Caco-2 (cell line): ENCODE measurements at regions not wholly inside any gene's neighbourhood (a gene's known extent, or its start where the extent isn't known, plus 50 kb on each side); places are given as distances from the start of the nearest gene placed in this dataset.

Experiments
- BruUV-seq: library from RNA; stranded (reverse); fragments of 400-500 nt; replicated peaks from 2 replicates; lab custom pipeline; 2021; lab: Mats Ljungman, UMichigan
- CTCF ChIA-PET: fragments of 300-600 bp; sonication (Branson Sonifier 250); formaldehyde crosslinking; loops from one replicate; lab custom pipeline; 2022; ENCODE audit warnings: antibody characterized with exemption; lab: Charles Lee
- POLR2A ChIA-PET: fragments of 300-600 bp; sonication (Branson Sonifier 250); formaldehyde crosslinking; loops from one replicate; lab custom pipeline; 2022; ENCODE audit warnings: antibody characterized with exemption; lab: Charles Lee
- DNase-seq, 2 experiments: peaks; one replicate each; pipeline versions ENCODE4 v3.0.0 to v3.0.0-alpha.2; 2020 to 2022
- H3K27me3 ChIP-seq: replicated peaks from 2 replicates; pipeline ENCODE4 v1.6.0; 2011; ENCODE audit warnings: low read length; ENCODE audit not compliant: control insufficient read depth, insufficient read depth
- H3K36me3 ChIP-seq: 2 replicates; pipeline ENCODE4 v1.5.1; 2011; ENCODE audit warnings: low read length; ENCODE audit not compliant: control insufficient read depth, insufficient read depth
- H3K4me1 ChIP-seq: fragments of 250-450 bp; sonication (Bioruptor Pico); 2 replicates; pipeline ENCODE4 v1.5.1; 2020; ENCODE audit warnings: mild to moderate bottlenecking
- H3K4me3 ChIP-seq: 2 replicates; pipeline ENCODE4 v1.5.1; 2011; ENCODE audit warnings: low read depth, mild to moderate bottlenecking, control low read depth, low read length
- H3K9me3 ChIP-seq: fragments of 250-450 bp; sonication (Bioruptor Pico); 2 replicates; pipeline ENCODE4 v1.5.1; 2020; ENCODE audit warnings: mild to moderate bottlenecking, moderate library complexity
- H3K27ac Mint-ChIP-seq: one replicate; pipeline ENCODE4 v1.8.0; 2022; ENCODE audit warnings: mixed read lengths; ENCODE audit not compliant: unreplicated experiment
- H3K27me3 Mint-ChIP-seq: one replicate; pipeline ENCODE4 v1.8.0; 2022; ENCODE audit warnings: mixed read lengths; ENCODE audit not compliant: insufficient read depth, unreplicated experiment
- H3K36me3 Mint-ChIP-seq: one replicate; pipeline ENCODE4 v1.8.0; 2022; ENCODE audit warnings: mild to moderate bottlenecking, mixed read lengths; ENCODE audit not compliant: insufficient read depth, unreplicated experiment
- H3K4me1 Mint-ChIP-seq: one replicate; pipeline ENCODE4 v1.8.0; 2022; ENCODE audit warnings: low read depth, mixed read lengths; ENCODE audit not compliant: unreplicated experiment
- H3K4me3 Mint-ChIP-seq: one replicate; pipeline ENCODE4 v1.8.0; 2022; ENCODE audit warnings: mild to moderate bottlenecking, moderate library complexity, mixed read lengths; ENCODE audit not compliant: unreplicated experiment
- H3K9me3 Mint-ChIP-seq: one replicate; pipeline ENCODE4 v1.8.0; 2022; ENCODE audit warnings: mixed read lengths; ENCODE audit not compliant: unreplicated experiment
- CTCF ChIP-seq, 2 experiments: fragments of 200-600 bp in 1 of 2; IDR thresholded peaks; 1 replicate in 1 of 2; 2 replicates in 1 of 2; pipeline versions ENCODE4 v1.5.1 to v1.8.0; 2011 to 2022; ENCODE audit warnings: antibody characterized with exemption in 1 of 2, control low read depth in 1 of 2, inconsistent platforms in 1 of 2, low read depth in 1 of 2, low read length in 1 of 2, mild to moderate bottlenecking in 1 of 2, moderate library complexity in 1 of 2; ENCODE audit not compliant: insufficient read depth in 1 of 2, severe bottlenecking in 1 of 2, unreplicated experiment in 1 of 2
- intact Hi-C: fragments of 100-400 bp; cut with micrococcal nuclease; formaldehyde crosslinking; loops from one replicate; pipeline ENCODE4 v1.10.0; 2022; ENCODE audit not compliant: unreplicated experiment

- Histone ChIP-seq H3K36me3 (no peaks in the 10 kb centered on the region), H3K9me3 (0 out of 2 replicates have a peak, but pooled peaks cover 4% of the 10 kb centered on the region), H3K4me3 (no peak overlapping the region), H3K27me3 (no peaks in the 10 kb centered on the region), H3K4me1 (no peaks in the 10 kb centered on the region)
- ChIA-PET CTCF (no interaction called here), POLR2A (no interaction called here)
- BruUV-seq: no TSS peak
- H3K4me1 Mint-ChIP-seq: no peaks in the 10 kb centered on the region
- no peaks in the 10 kb centered on the region for H3K9me3 Mint-ChIP-seq
- no peak for TF ChIP-seq CTCF (IDR thresholded peaks at IDR 0.05; ENCODE audit: insufficient read depth in 1 of 2, low read depth in 1 of 2, low read length in 1 of 2, severe bottlenecking in 1 of 2, unreplicated experiment in 1 of 2)
- peaks cover 3% of the 10 kb centered on the region for H3K27me3 Mint-ChIP-seq
- H3K4me3 Mint-ChIP-seq: no peak overlapping the region
- DNase-seq: no peak
- no peaks in the 10 kb centered on the region for H3K36me3 Mint-ChIP-seq
- H3K27ac Mint-ChIP-seq: no peak overlapping the region
- intact Hi-C loops: no loop called here
Measured at GRCh38 chr10:132471484-132471883, 66.1 kb upstream of the INPP5A start.

DNA sequence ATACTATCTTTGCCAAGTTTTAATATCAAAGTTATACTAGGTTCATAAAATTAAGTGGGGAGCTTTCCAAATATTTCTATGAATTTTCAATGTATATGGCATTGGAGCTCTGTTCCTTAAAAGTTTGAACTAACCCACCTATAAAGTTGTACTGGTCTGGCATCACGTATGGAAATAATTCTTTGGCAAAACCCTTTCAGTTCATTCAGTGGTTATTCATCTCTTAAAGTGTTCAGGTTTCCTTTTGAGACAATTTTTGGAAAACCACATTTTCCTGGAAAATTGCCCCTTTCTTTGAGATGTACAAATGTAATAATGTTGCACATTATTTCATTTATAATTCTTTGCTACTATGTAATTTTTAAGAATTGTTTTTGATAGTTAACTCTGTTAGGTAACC lies 62.5 kb upstream of the INPP5A start:
- peaks cover 3% of the 10 kb centered on the region for H3K27me3 Mint-ChIP-seq
- BruUV-seq: no TSS peak
- no peaks in the 10 kb centered on the region for H3K36me3 ChIP-seq
- ChIA-PET POLR2A (no interaction called here), CTCF (interaction anchor here (0.5 kb wide), 1 partner anchor 465 kb away, joined by 3 read pairs; no protein-coding TSS in a partner anchor)
- H3K4me1 Mint-ChIP-seq: no peaks in the 10 kb centered on the region
- H3K4me1 ChIP-seq: no peaks in the 10 kb centered on the region
- no peaks in the 10 kb centered on the region for H3K36me3 Mint-ChIP-seq
- H3K9me3 Mint-ChIP-seq: no peaks in the 10 kb centered on the region
- H3K4me3 Mint-ChIP-seq: no peak overlapping the region
- no peak overlapping the region for H3K4me3 ChIP-seq
- intact Hi-C loops: no loop called here
- 0 out of 2 replicates have a peak, but pooled peaks cover 4% of the 10 kb centered on the region for H3K9me3 ChIP-seq
- no peak for DNase-seq
- no peak for TF ChIP-seq CTCF (IDR thresholded peaks at IDR 0.05; ENCODE audit: insufficient read depth in 1 of 2, low read depth in 1 of 2, low read length in 1 of 2, severe bottlenecking in 1 of 2, unreplicated experiment in 1 of 2)
- no peak overlapping the region for H3K27ac Mint-ChIP-seq
- H3K27me3 ChIP-seq: no peaks in the 10 kb centered on the region

DNA sequence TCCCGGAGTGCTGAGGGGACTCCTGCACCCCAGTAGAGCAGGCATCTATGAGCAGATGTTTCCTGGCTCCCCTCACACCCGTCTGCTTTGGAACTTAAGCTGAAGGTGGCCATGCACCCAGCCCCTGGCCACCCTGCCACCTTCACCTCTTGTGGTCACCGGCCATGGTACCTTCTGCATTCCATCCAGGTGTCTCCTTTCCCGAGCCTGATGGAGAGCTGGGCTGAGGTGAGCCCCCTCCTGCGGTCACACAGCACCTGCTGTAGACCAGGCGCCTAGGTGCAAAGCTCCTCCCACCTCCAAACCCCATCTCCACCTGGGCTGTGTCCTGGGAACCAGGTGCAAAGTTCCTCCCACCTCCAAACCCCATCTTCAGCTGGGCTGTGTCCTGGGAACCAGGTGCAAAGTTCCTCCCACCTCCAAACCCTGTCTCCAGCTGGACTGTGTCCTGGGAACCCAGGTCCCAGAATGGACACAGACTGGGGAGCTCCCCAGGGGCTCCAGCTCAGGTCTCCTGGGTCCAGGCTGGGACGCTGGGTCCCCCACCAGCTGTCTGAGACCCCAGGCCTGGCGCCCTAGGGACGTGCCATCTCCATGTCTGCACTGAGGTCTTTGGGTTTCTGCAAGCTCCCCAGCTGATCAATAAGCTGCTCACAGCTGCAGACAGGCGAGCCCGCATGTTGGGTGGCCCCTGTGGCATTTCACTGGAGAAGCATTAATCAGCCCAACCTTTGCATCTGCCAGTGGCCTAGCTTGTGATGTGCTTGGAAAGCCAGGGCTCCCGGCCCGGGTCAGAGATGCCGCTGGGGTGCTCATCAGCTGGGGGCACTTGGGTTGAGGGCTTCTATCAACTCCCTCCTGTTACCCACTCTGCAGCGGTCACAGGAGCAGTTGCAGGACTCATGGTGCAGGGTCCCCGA lies 61.2 kb upstream of the INPP5A start:
- H3K27me3 Mint-ChIP-seq: peaks cover 3% of the 10 kb centered on the region
- no peak overlapping the region for H3K27ac Mint-ChIP-seq
- no peak overlapping the region for H3K4me3 ChIP-seq
- no peaks in the 10 kb centered on the region for H3K36me3 Mint-ChIP-seq
- no peaks in the 10 kb centered on the region for H3K9me3 Mint-ChIP-seq
- no peak for DNase-seq
- no peaks in the 10 kb centered on the region for H3K27me3 ChIP-seq
- TF ChIP-seq CTCF (IDR thresholded peaks at IDR 0.05; ENCODE audit: insufficient read depth in 1 of 2, low read depth in 1 of 2, low read length in 1 of 2, severe bottlenecking in 1 of 2, unreplicated experiment in 1 of 2): no peak
- H3K9me3 ChIP-seq: 0 out of 2 replicates have a peak, but pooled peaks cover 4% of the 10 kb centered on the region
- no peaks in the 10 kb centered on the region; the same call in 1 of the 2 replicates for H3K4me1 ChIP-seq
- CTCF ChIA-PET: no interaction called here
- intact Hi-C loops: no loop called here
- H3K36me3 ChIP-seq: no peaks in the 10 kb centered on the region
- no peak overlapping the region for H3K4me3 Mint-ChIP-seq
- POLR2A ChIA-PET: interaction anchor here (0.6 kb wide), 1 partner anchor 16 kb away, joined by 16 read pairs; no protein-coding TSS in a partner anchor
- BruUV-seq: no TSS peak
- no peaks in the 10 kb centered on the region for H3K4me1 Mint-ChIP-seq
